Fibroblast of skin of scalp (primary cell): ENCODE measurements at regions not wholly inside any gene's neighbourhood (a gene's known extent, or its start where the extent isn't known, plus 50 kb on each side); places are given as distances from the start of the nearest gene placed in this dataset.
A peak's percentile ranks its signal among the peaks of the same experiment; 100 is the strongest.

ENCODE experiments used
- DNase-seq: peaks from one replicate; pipeline ENCODE4 v3.0.0-alpha.2; 2013

DNA sequence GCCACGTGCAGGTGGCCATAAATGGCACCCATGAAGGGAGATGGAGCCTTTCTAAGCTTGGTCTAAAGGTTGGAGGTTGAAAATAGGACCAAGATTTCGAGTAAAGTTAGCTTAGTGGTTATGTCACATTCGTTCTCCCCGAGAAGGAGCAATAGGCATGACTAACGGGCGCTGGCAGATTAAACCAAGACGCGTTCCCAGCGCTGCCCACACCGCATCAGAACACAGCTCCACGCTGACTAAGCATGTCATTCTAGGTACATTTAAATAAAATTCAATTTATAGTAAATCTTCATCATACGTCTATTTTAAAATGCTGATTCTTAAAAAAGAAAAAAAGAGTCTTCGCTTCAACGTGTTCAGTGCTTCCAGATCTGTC lies 95.0 kb upstream of the IRS2 start:
- no peak for DNase-seq

- no peak for DNase-seq
These were observed 94.3 kb upstream of the IRS2 start for GRCh38 chr13:109880371-109881346.

GRCh38 chr13:109879338-109879737 lies 93.0 kb upstream of the IRS2 start:
- no peak for DNase-seq

DNA sequence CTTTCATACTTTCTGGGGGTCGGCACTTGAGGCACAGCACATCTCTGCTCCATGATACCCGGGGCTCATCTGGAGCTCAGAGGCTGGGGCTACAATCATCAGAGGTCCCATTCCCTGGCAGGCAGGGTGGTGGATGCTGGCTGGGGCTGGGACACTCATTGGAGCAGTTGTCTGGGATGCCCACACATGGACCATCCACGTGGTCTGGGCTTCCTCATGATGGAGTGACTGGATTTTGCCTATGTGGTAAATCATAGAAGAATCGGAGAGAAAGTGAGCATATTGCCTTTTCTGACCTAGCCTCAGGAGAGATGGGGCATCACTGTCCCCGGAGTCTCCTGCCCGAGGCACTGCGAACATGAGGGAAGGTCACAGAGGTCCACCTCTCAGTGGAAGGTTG lies 91.4 kb upstream of the IRS2 start:
- DNase-seq = no peak

GRCh38 chr13:109875746-109876145 lies 89.4 kb upstream of the IRS2 start:
- no peak for DNase-seq

DNA sequence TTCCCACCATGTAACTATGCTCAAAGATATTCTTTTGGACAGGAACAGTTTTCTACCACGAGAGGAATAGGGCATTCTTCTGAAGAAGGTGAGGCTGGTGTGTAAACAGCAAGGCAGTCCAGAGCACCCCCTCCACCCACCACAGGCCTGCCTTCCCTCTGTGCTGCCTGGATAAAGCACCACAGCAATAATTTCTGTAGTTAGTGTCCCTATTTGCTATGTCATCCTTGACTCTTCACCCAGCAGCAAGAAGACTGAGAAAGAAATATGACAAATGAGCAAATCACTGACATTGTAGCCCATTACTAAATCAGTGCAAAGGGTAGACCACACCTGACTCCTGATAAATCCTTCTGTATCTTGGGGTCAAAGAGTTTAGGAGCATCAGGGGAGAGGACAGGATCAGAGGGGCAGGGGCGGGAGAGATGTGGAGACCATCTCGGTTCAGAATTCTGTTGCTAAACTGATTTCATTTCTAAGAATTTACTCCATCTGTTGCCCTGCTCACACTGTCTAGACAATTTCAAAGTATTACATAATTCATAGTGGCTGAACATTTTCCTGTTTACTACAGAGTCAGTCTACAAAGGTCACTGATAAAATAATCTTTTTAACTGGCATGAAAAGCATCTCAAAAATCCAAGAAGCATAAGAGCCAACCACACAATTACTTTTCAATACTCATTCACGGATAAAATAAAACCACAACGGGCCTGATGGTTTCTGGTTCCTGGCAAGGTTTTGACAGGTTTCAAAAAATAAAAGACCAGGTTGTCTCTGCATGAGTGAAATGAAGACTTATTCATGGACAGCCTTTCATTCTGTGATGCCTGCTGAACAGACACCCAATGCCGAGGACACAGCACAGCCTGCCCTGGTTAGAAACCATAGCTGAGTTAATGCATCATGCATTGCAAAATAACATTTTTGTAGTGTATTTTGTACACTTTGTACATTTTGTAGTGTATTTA lies 88.4 kb upstream of the IRS2 start:
- peak; percentile 54 for DNase-seq

- DNase-seq = no peak
These were observed 87.2 kb upstream of the IRS2 start for GRCh38 chr13:109873351-109874123.

DNA sequence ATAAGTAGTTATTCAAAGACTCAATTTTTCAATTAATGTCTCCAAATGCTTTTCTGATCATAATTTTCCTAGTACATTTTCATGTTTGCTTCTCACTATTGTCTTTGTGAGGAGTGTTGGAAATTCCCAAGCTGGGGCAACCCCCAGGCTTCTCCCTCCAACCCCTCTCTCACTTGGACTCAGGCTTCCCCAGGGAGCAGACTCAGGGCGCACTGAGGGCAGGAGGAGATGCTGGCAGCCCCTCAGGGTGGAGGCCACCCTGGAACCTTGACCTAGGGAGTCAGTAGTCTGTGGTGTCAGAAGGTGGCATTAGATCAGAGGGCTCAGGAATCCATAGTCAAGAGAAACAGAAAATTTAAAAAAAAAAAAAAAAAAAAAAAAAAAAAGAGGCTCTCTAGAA lies 86.5 kb upstream of the IRS2 start:
- DNase-seq = no peak

GRCh38 chr13:109870696-109871370 lies 84.5 kb upstream of the IRS2 start:
- peak; percentile 27 for DNase-seq

- DNase-seq = no peak
These were observed 83.9 kb upstream of the IRS2 start for GRCh38 chr13:109870274-109870673.

- DNase-seq = peak; percentile 63
These were observed 83.2 kb upstream of the IRS2 start for GRCh38 chr13:109869312-109870237.

- DNase-seq = no peak
These were observed 82.4 kb upstream of the IRS2 start for GRCh38 chr13:109868578-109869311.

GRCh38 chr13:109867766-109868165 lies 81.4 kb upstream of the IRS2 start:
- DNase-seq = no peak

DNA sequence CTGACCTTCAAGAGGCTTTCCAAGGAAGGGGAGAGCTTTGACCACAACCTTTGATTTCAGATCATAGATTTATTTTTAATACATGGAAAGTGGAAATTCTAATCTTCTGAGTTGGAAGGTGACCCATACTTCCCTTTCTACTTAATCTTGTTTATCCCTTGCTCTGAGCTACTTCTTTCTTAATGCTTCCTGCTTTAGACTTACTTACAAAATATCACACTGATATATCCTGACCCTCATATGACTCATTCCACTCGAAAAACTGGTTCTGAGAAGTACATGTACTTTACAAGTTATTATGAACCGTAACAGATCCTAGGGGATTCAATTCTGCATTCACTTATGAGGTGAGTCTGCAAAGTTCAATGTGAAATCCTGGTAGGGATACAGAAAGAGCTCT lies 76.2 kb upstream of the IRS2 start:
- DNase-seq = no peak

- DNase-seq = no peak
These were observed 73.5 kb upstream of the IRS2 start for GRCh38 chr13:109859898-109860297.

- no peak for DNase-seq
These were observed 72.9 kb upstream of the IRS2 start for GRCh38 chr13:109859216-109859835.

DNA sequence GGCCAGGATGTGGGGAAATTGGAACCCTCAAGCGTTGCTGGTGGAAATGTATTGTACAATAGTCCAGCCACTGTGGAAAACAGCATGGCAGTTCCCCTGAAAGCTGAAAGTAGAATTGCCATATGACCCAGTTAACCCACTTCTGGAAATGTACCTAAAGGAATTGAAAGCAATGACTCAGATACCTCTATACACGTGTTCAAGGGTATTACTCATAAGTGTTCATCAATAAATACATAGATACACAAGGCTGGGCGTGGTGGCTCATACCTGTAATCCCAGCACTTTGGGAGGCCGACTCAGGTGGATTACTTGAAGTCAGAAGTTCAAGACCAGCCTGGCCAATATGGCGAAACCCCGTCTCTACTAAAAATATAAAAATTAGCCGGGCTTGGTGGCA lies 71.9 kb upstream of the IRS2 start:
- DNase-seq = no peak

DNA sequence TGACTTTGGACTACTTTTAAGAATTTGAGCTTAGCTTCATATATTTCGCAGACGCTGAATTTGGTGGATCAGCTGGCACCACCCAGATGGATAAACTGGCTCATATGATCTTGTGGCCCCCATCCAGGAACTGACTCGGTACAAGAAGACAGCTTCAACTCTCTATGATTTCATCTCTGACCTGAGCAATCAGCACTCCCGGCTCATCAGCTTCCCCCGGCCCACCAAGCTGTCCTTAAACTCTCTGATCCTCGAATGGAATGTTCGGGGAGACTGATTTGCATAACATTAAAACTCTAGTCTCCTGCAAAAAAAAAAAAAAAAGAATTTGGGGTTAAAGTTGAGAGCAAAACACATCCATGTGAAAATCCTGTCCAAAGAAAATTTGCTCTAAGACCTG lies 71.4 kb upstream of the IRS2 start:
- no peak for DNase-seq

GRCh38 chr13:109857325-109857724 lies 70.9 kb upstream of the IRS2 start:
- DNase-seq = no peak

DNA sequence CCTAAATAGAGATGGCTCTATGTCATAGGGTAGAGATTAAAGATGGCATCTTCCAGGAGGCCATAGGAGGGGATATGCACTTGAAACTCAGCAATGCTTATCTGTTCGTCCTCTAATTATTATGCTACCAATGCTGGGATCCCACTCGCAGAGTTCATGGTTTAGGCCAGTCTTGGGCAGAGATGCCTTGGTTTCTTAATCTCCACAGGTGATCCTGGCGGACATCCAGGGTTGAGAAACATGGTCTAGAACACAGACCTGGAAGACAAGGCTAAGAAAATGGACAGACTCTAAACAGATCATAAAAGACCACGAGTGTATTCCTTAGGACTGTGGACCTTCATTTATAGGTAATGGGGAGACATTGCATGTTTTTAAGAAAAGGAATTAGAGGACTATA lies 70.0 kb upstream of the IRS2 start:
- no peak for DNase-seq
